ENCODE measurements at regions not wholly inside any gene's neighbourhood (a gene's known extent, or its start where the extent isn't known, plus 50 kb on each side); places are given as distances from the start of the nearest gene placed in this dataset.

- no peaks in the 10 kb centered on the region for H3K4me1 ChIP-seq (ENCODE audit: control insufficient read depth, insufficient read depth, low read length)
- ChIA-PET CTCF (no interaction called here), POLR2A (no interaction called here)
- H3K36me3 ChIP-seq (ENCODE audit: control insufficient read depth in 2 of 2, insufficient read depth in 1 of 2, low read length in 2 of 2), result no peaks in the 10 kb centered on the region
- no peak for TF ChIP-seq IKZF3 (tag by site-specific recombination; IDR thresholded peaks at IDR 0.05)
- no peaks in the 10 kb centered on the region for H3K9me3 ChIP-seq (ENCODE audit: control insufficient read depth, insufficient read depth, low read depth, low read length)
- H3K27ac ChIP-seq (ENCODE audit: extremely low read depth, low read depth, low read length), result no peak overlapping the region
- H3K4me3 ChIP-seq (ENCODE audit: low read depth, low read length), result no peak overlapping the region
Observed at GRCh38 chr13:105201351-105201750, 1334.1 kb downstream of the EFNB2 start.

GRCh38 chr13:105200181-105200580 lies 1335.3 kb downstream of the EFNB2 start:
- Histone ChIP-seq H3K4me3 (ENCODE audit: low read depth, low read length) (no peak overlapping the region), H3K4me1 (ENCODE audit: control insufficient read depth, insufficient read depth, low read length) (no peaks in the 10 kb centered on the region), H3K27ac (ENCODE audit: extremely low read depth, low read depth, low read length) (no peak overlapping the region), H3K36me3 (ENCODE audit: control insufficient read depth in 2 of 2, insufficient read depth in 1 of 2, low read length in 2 of 2) (no peaks in the 10 kb centered on the region), H3K9me3 (ENCODE audit: control insufficient read depth, insufficient read depth, low read depth, low read length) (no peaks in the 10 kb centered on the region)
- ChIA-PET POLR2A (no interaction called here), CTCF (interaction anchor here (0.6 to 0.7 kb wide), 3 partner anchors 16 to 1716 kb away, joined by 3 to 6 read pairs (median 3); no protein-coding TSS in a partner anchor)
- TF ChIP-seq ZNF404 (tag by site-specific recombination; IDR thresholded peaks at IDR 0.05), result no peak
- TF ChIP-seq ZNF223 (tag by site-specific recombination; IDR thresholded peaks at IDR 0.05), result no peak
- TF ChIP-seq ZNF24 (tag by site-specific recombination; IDR thresholded peaks at IDR 0.05), result no peak
- no peak for TF ChIP-seq ZNF280C (tag by site-specific recombination; IDR thresholded peaks at IDR 0.05)
- TF ChIP-seq ZBTB44 (tag by site-specific recombination; IDR thresholded peaks at IDR 0.05), result no peak
- no peak for TF ChIP-seq ZNF140 (tag by site-specific recombination; IDR thresholded peaks at IDR 0.05)
- no peak for TF ChIP-seq ZNF157 (tag by site-specific recombination; IDR thresholded peaks at IDR 0.05)
- no peak for TF ChIP-seq ZNF350 (tag by site-specific recombination; IDR thresholded peaks at IDR 0.05)
- no peak for TF ChIP-seq ZXDB (tag by site-specific recombination; IDR thresholded peaks at IDR 0.05)

GRCh38 chr13:105196052-105196451 lies 1339.4 kb downstream of the EFNB2 start:
- no peaks in the 10 kb centered on the region for H3K4me1 ChIP-seq (ENCODE audit: control insufficient read depth, insufficient read depth, low read length)
- H3K27ac ChIP-seq (ENCODE audit: extremely low read depth, low read depth, low read length), result no peak overlapping the region
- TF ChIP-seq ATF2 (tag by site-specific recombination; IDR thresholded peaks at IDR 0.05; ENCODE audit: low read depth), result no peak
- no peak for TF ChIP-seq ZNF704 (tag by site-specific recombination; IDR thresholded peaks at IDR 0.05)
- TF ChIP-seq ZFP3 (tag by site-specific recombination; IDR thresholded peaks at IDR 0.05; ENCODE audit: low read depth), result no peak
- TF ChIP-seq SP3 (tag by site-specific recombination; IDR thresholded peaks at IDR 0.05), result no peak
- TF ChIP-seq ZNF707 (tag by site-specific recombination; IDR thresholded peaks at IDR 0.05), result no peak
- TF ChIP-seq ZNF146 (tag by site-specific recombination; IDR thresholded peaks at IDR 0.05), result no peak
- TF ChIP-seq ZNF423 (tag by site-specific recombination; IDR thresholded peaks at IDR 0.05), result no peak
- TF ChIP-seq ELK4 (IDR thresholded peaks at IDR 0.05; ENCODE audit: borderline replicate concordance, low read depth, low read length), result no peak
- TF ChIP-seq ZNF555 (tag by site-specific recombination; conservative IDR thresholded peaks at IDR 0.05), result no peak
- no peaks in the 10 kb centered on the region for H3K9me3 ChIP-seq (ENCODE audit: control insufficient read depth, insufficient read depth, low read depth, low read length)
- no peak overlapping the region for H3K4me3 ChIP-seq (ENCODE audit: low read depth, low read length)
- CTCF ChIA-PET, result no interaction called here
- POLR2A ChIA-PET, result no interaction called here
- H3K36me3 ChIP-seq (ENCODE audit: control insufficient read depth in 2 of 2, insufficient read depth in 1 of 2, low read length in 2 of 2), result no peaks in the 10 kb centered on the region
